Trophoblast cell (in vitro differentiated cells and primary cell): ENCODE measurements at regions not wholly inside any gene's neighbourhood (a gene's known extent, or its start where the extent isn't known, plus 50 kb on each side); places are given as distances from the start of the nearest gene placed in this dataset.
"Not testable (repeated sequence)": the region's sequence is repeated elsewhere in the genome, so short reads cannot be mapped to it uniquely, and the experiment has no call there.

Experiments used
- DNase-seq, 2 donors: peaks; one replicate each; pipeline ENCODE4 v3.0.0-alpha.2; 2016
- H2AFZ ChIP-seq: 2 replicates; pipeline ENCODE4 v1.6.1; 2013; ENCODE audit warnings: low read length, moderate library complexity, mild to moderate bottlenecking; ENCODE audit not compliant: insufficient read depth, poor library complexity
- H2AK5ac ChIP-seq: 2 replicates; pipeline ENCODE4 v1.6.1; 2013; ENCODE audit warnings: mild to moderate bottlenecking, low read length
- H2BK120ac ChIP-seq: 2 replicates; pipeline ENCODE4 v1.6.1; 2013; ENCODE audit warnings: low read length, mild to moderate bottlenecking, moderate library complexity; ENCODE audit not compliant: insufficient read depth, poor library complexity
- H2BK12ac ChIP-seq: 2 replicates; pipeline ENCODE4 v1.6.1; 2013; ENCODE audit warnings: mild to moderate bottlenecking, low read length, moderate library complexity
- H2BK5ac ChIP-seq: 2 replicates; pipeline ENCODE4 v1.6.1; 2013; ENCODE audit warnings: low read length, low read depth, moderate library complexity, mild to moderate bottlenecking; ENCODE audit not compliant: poor library complexity
- H3K14ac ChIP-seq: 2 replicates; pipeline ENCODE4 v1.6.1; 2013; ENCODE audit warnings: mild to moderate bottlenecking, low read length
- H3K18ac ChIP-seq: 2 replicates; pipeline ENCODE4 v1.6.1; 2013; ENCODE audit warnings: mild to moderate bottlenecking, low read length
- H3K23ac ChIP-seq: 2 replicates; pipeline ENCODE4 v1.6.1; 2013; ENCODE audit warnings: low read length
- H3K27ac ChIP-seq: 2 replicates; pipeline ENCODE4 v1.5.1; 2013; ENCODE audit warnings: low read depth, mild to moderate bottlenecking, inconsistent platforms, low read length, moderate library complexity
- H3K27me3 ChIP-seq: 2 replicates; pipeline ENCODE4 v1.6.1; 2013; ENCODE audit warnings: inconsistent platforms, mild to moderate bottlenecking, low read length, moderate library complexity; ENCODE audit not compliant: insufficient read depth
- H3K36me3 ChIP-seq, 2 experiments: 1 replicate in 1 of 2; 2 replicates in 1 of 2; pipeline ENCODE4 v1.6.1; 2013; ENCODE audit warnings: low read length in 2 of 2, mild to moderate bottlenecking in 2 of 2, moderate library complexity in 1 of 2; ENCODE audit not compliant: insufficient read depth in 2 of 2, control insufficient read depth in 1 of 2
- H3K4ac ChIP-seq: 2 replicates; pipeline ENCODE4 v1.6.1; 2013; ENCODE audit warnings: low read depth, mild to moderate bottlenecking, low read length, moderate library complexity
- H3K4me1 ChIP-seq, 2 experiments: 1 replicate in 1 of 2; 2 replicates in 1 of 2; pipeline ENCODE4 v1.6.1; 2013; ENCODE audit warnings: low read length in 2 of 2, mild to moderate bottlenecking in 2 of 2, moderate library complexity in 1 of 2; ENCODE audit not compliant: insufficient read depth in 2 of 2, control insufficient read depth in 1 of 2
- H3K4me2 ChIP-seq: 2 replicates; pipeline ENCODE4 v1.6.1; 2013; ENCODE audit warnings: inconsistent platforms, mild to moderate bottlenecking, low read length, moderate library complexity
- H3K4me3 ChIP-seq: 2 replicates; pipeline ENCODE4 v1.5.1; 2013; ENCODE audit warnings: mild to moderate bottlenecking, low read depth, low read length, inconsistent platforms
- H3K79me1 ChIP-seq: one replicate; pipeline ENCODE4 v1.6.1; 2013; ENCODE audit warnings: low read length
- H3K79me2 ChIP-seq: 2 replicates; pipeline ENCODE4 v1.6.1; 2013; ENCODE audit warnings: low read length, mild to moderate bottlenecking; ENCODE audit not compliant: control insufficient read depth, insufficient read depth, poor library complexity
- H3K9ac ChIP-seq: 2 replicates; pipeline ENCODE4 v1.6.1; 2013; ENCODE audit warnings: mild to moderate bottlenecking, low read length
- H3K9me3 ChIP-seq: 2 replicates; pipeline ENCODE4 v1.6.1; 2013; ENCODE audit warnings: low read depth, mild to moderate bottlenecking, control low read depth, inconsistent platforms, low read length; ENCODE audit not compliant: insufficient read depth
- H4K12ac ChIP-seq: 2 replicates; pipeline ENCODE4 v1.6.1; 2013; ENCODE audit warnings: low read depth, mild to moderate bottlenecking, low read length, moderate library complexity
- H4K8ac ChIP-seq: 2 replicates; pipeline ENCODE4 v1.6.1; 2013; ENCODE audit warnings: low read depth, mild to moderate bottlenecking, low read length, moderate library complexity
- H4K91ac ChIP-seq: one replicate; pipeline ENCODE4 v1.6.1; 2013; ENCODE audit warnings: low read depth, mild to moderate bottlenecking, low read length, moderate library complexity
- WGBS: extraction: QIAGEN DNeasy Blood & Tissue Kit; methylation state at CpG from one replicate; pipeline ENCODE4 v1.1.7; 2013; ENCODE audit warnings: missing lambda C conversion rate; ENCODE audit not compliant: insufficient read length, insufficient coverage; ENCODE audit errors: extremely low coverage; 5-methylcytosine and 5-hydroxymethylcytosine counted together

GRCh38 chr7:57220746-57221145 is 88.5 kb upstream of the ZNF479 start:
- Histone ChIP-seq H2BK5ac (no peak overlapping the region), H3K4me1 (no peaks in the 10 kb centered on the region), H3K79me2 (no peaks in the 10 kb centered on the region), H3K18ac (no peak overlapping the region), H3K36me3 (no peaks in the 10 kb centered on the region), H3K14ac (no peak overlapping the region), H2AK5ac (no peak overlapping the region), H4K12ac (no peak overlapping the region), H4K91ac (no peak overlapping the region), H3K9ac (no peak overlapping the region), H3K27me3 (no peaks in the 10 kb centered on the region), H2AFZ (no peak overlapping the region), H3K79me1 (no peaks in the 10 kb centered on the region), H3K4ac (no peak overlapping the region), H3K4me2 (no peak overlapping the region), H3K9me3 (peaks cover 71% of the 10 kb centered on the region), H3K23ac (no peak overlapping the region), H3K4me3 (no peak overlapping the region), H2BK120ac (no peak overlapping the region), H3K27ac (no peak overlapping the region), H4K8ac (no peak overlapping the region), H2BK12ac (no peak overlapping the region)
- WGBS = no CpG with 5 or more reads among the region's 8 CpGs
- no peak for DNase-seq

GRCh38 chr7:57225666-57226065 is 93.4 kb upstream of the ZNF479 start:
- Histone ChIP-seq H3K79me2 (no peaks in the 10 kb centered on the region), H2AK5ac (no peak overlapping the region), H2BK12ac (no peak overlapping the region), H3K27ac (no peak overlapping the region), H3K79me1 (no peaks in the 10 kb centered on the region), H4K12ac (no peak overlapping the region), H4K8ac (no peak overlapping the region), H3K27me3 (no peaks in the 10 kb centered on the region), H4K91ac (no peak overlapping the region), H3K4me1 (no peaks in the 10 kb centered on the region), H3K23ac (no peak overlapping the region), H3K4ac (no peak overlapping the region), H3K18ac (no peak overlapping the region), H2AFZ (no peak overlapping the region), H3K36me3 (no peaks in the 10 kb centered on the region), H2BK5ac (no peak overlapping the region), H2BK120ac (no peak overlapping the region), H3K14ac (no peak overlapping the region), H3K4me2 (no peak overlapping the region), H3K9ac (no peak overlapping the region), H3K4me3 (no peak overlapping the region), H3K9me3 (peaks cover 56% of the 10 kb centered on the region)
- no peak for DNase-seq
- WGBS = no CpG with 5 or more reads among the region's 4 CpGs

- DNase-seq, H2BK12ac ChIP-seq: not testable (repeated sequence)
Observed at GRCh38 chr7:57241236-57241635, 109.0 kb upstream of the ZNF479 start.

GRCh38 chr7:57243551-57243950 is 111.3 kb upstream of the ZNF479 start:
- WGBS = no CpG with 5 or more reads among the region's 8 CpGs
- not testable (repeated sequence) for H3K79me1 ChIP-seq, H3K4me3 ChIP-seq

More at GRCh38 chr7:57241236-57241635, 109.0 kb upstream of the ZNF479 start:
- peaks cover 63% of the 10 kb centered on the region for H3K9me3 ChIP-seq
- not testable (repeated sequence) for H4K91ac ChIP-seq, H3K23ac ChIP-seq, H3K27ac ChIP-seq, H3K4ac ChIP-seq, H3K18ac ChIP-seq, H3K9ac ChIP-seq, H3K4me3 ChIP-seq, H3K4me1 ChIP-seq, H3K27me3 ChIP-seq, H2BK120ac ChIP-seq, H3K14ac ChIP-seq, H3K4me2 ChIP-seq, H4K12ac ChIP-seq, H3K79me1 ChIP-seq, H2AFZ ChIP-seq, H3K79me2 ChIP-seq, H2AK5ac ChIP-seq, H3K36me3 ChIP-seq, H2BK5ac ChIP-seq, H4K8ac ChIP-seq
- WGBS = no CpG with 5 or more reads among the region's 6 CpGs

More at GRCh38 chr7:57243551-57243950, 111.3 kb upstream of the ZNF479 start:
- not testable (repeated sequence) for H2BK120ac ChIP-seq, H2BK5ac ChIP-seq, H3K79me2 ChIP-seq, H3K27ac ChIP-seq, H3K23ac ChIP-seq, H3K4me2 ChIP-seq, H3K4me1 ChIP-seq, H3K27me3 ChIP-seq, H3K14ac ChIP-seq, H3K4ac ChIP-seq, H3K18ac ChIP-seq, H4K12ac ChIP-seq, H2BK12ac ChIP-seq, H2AK5ac ChIP-seq, H4K91ac ChIP-seq, H3K36me3 ChIP-seq, H4K8ac ChIP-seq, DNase-seq, H3K9ac ChIP-seq, H2AFZ ChIP-seq
- peaks cover 58% of the 10 kb centered on the region for H3K9me3 ChIP-seq
